HG03095 (cell line): ENCODE measurements at regions not wholly inside any gene's neighbourhood (a gene's known extent, or its start where the extent isn't known, plus 50 kb on each side); places are given as distances from the start of the nearest gene placed in this dataset.

ENCODE experiments used
- ATAC-seq: cut with Tn5 transposase; IDR thresholded peaks from one replicate; pipeline ENCODE4 v1.9.1; 2021; ENCODE audit warnings: moderate library complexity; ENCODE audit not compliant: unreplicated experiment

DNA sequence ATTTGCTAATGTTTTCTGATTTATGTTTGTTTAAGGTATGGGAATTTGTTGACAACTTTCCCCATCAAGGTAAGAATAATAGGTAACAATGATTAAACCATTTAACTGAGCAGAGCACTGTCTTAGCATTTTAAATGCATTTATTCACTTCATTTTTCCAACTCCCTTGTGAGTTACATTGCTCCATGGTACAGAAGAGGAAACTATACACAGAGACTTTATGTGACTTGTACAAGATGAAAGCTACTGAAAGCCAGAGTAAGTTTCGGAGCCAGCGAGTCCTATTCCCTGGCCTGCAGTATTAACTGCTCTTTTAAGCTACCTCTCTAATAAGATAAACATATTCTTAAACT is 708.8 kb downstream of the HDGFL1 start:
- ATAC-seq = no peak

DNA sequence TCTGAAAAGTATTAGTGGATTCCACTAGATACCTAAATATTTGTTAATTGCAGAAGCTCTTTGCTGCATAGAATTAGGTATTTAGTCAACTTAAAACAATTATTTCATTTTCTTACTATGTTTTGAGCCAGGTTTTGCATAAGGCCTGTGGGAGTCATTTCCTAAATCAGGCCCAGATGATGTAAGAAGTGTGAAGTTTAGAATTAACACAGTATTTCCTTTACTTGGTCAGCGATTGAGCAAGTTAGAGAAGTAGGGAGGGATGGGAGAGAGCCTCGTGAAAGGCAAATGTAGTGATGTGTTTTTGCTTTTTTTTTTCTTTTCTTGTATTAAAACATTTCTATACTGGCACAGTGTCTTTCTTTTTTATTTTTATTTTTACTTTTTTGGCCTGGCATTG is 711.1 kb downstream of the HDGFL1 start:
- ATAC-seq = no peak

DNA sequence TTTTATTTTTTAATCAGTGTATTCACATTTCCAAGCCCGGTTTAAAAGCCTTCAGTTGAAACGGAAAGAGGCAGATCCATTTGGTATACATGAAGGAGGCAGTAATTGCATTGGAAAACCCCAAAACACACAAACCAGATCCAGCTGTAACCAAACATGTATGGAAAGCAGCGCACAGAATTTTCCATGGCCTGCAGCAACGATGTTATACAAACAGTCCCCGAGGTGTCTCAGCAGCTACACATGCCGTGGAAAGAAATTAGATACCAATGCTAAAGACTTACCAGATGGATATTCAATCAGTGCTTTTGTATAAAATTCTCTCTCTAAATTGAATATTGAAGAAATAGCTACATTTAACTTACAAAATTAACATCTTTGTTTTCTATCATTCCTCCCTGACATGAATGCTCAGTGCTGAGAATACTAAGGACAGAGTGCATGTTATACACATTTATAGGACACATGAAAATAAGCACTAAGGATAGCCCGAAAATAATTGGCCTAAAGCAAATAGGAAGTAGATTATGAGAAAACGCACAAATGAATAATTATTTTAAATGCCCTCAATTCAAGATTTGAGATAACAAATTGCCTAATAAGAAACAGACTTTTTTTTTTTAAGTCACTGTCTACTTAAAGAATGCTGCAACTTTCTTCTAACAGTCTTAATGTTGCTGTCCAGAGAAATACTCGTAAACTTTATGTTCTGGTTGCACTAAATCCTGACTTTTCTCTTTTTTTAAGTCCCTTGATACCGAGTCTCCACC is 713.1 kb downstream of the HDGFL1 start:
- ATAC-seq = no peak

DNA sequence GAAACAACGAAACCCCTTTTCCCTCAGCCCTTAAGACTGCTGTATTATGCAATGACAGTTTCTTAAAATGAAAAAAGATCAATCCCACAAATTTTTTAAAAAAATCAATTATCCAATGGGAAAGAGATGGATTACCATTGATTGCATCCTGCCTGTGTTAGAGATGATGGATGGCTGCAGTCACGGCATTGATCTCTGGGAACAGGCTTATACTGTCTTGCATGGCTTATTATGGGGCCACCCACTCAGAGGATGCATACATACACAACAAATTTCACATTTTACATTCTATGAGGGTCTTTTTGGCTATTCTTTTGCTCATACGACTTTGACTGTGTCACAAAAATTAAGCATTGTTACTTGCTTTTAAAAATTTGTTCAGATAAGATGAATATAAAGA is 724.3 kb downstream of the HDGFL1 start:
- ATAC-seq = no peak

DNA sequence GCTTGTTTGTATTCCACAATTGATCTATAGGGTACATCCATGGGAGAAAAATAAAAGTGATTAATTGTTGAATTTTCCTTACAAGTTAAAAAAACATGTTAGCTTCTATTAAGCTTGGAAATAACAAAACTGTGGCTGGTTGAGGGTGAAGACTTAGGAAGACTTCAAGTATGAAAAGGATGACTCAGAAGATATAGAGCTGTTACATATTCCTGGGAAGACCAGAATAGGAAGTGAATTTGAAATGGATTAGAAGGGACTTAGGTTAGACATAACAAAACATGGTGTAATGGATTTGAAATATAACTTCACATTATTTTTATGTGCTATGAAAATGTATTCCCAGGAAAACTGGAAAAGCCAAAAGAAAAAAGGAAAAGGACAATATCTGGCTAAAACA is 732.2 kb downstream of the HDGFL1 start:
- ATAC-seq = no peak

DNA sequence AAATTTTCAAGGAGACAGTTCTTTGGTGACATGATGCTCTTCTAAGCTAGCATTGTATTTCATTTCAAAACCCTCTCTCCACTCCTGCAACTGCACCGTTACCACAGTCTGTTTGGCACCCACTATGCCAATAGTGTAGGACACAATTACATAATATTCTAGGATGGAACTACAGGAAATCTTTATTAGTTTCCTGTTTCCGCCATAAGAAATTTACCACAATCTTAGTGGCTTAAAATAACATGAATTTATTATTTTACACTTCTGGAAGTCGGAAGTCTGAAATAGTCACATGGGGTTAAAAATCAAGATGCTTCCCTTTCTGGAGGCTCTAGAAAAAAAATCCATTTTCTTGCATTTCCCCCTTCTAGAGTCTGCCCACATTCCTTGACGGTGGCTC is 733.1 kb downstream of the HDGFL1 start:
- ATAC-seq = no peak

DNA sequence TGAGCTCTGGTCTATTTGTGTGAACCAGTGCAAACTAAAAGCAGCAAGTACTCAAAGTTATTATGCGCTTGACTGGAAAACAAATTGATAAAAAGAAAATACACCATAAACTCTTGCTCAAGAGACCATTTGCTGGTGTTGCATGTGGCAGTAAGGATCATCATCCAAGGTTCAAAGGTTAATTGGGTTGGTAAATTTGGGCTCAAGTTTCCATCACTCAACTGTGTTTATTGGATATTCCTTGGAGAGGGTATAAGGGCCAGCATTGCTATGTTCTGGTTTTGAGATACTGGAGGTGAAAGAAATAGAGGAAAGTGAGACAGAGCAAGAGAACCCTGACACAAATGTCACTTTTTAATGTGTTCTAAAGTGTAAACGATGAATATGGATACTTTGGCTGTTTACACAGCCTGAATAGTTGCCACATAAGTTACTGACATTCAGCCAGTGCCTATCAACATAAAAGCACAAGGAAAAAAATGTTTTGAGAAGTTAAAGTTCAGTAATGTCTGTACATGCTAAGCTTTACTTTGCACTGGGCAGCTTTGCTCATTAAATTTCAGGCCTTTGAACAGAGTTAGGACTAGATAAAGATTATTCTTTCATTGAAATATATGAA is 736.1 kb downstream of the HDGFL1 start:
- no peak for ATAC-seq

DNA sequence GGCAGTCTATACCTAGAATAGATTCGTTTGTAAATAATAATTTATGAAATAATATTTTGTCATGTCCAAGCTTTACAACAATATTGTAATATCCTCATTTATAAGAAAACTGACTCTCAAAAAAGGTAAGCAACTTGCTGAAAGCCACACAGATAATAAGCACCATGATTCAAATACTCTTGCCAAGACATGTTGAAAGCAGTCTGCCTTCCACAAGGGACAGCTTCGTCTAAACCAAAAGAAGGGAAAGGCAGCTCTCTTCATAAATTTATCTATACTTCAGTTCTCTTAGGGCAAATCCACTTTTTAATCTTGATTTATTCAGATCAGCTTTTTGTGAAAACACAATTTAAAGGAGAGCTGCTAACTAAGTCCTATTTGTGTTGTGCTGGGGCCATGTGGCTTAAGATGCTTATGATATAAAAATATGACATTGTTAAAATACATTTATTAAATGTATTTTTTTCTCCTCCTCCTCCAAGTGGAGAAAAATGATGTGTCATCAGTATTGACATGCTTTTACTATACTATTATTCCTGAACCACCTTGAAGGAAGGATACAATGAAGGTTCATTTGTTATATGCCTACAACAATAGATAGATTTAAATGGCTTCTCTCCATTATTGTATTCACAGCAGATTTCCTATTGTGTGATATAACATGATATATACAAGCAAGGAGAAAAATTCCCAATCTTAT is 737.0 kb downstream of the HDGFL1 start:
- ATAC-seq = no peak

DNA sequence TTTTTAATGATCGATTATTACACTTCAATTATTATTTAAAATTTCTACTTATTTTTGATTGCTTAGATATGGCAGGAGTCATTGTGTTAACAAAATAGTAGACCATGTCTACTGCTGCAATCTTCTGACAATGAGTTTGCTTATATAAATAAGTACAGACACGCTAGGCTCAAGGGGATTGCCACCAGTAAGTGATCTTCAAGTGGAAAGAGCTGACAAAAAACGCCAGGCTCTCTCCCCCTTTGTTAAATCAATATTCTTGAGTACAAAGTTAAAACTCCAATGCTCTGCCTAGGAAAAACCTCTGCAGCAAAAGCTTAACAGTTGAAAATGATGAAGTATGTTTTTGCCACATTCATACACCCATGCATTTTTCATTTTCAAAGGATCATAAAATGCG is 738.1 kb downstream of the HDGFL1 start:
- ATAC-seq = no peak

DNA sequence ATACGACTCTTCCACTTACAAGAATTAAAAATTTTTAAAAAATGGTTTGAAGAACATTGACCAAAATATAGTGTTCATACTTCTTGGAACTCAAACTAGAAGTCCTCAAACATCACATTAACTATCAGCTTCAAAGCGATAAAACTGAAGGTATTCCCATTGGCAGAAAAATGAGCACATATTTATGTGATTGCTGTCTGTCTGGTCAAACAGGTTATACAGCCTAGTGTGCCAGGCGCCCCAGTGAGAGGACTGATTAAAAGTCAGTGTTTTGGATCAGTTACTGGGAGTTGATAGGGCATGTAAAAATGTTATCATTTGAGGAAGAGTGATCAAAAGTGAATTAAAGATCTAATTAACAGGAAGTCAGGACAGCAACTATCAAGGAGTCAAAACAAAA is 738.8 kb downstream of the HDGFL1 start:
- no peak for ATAC-seq

DNA sequence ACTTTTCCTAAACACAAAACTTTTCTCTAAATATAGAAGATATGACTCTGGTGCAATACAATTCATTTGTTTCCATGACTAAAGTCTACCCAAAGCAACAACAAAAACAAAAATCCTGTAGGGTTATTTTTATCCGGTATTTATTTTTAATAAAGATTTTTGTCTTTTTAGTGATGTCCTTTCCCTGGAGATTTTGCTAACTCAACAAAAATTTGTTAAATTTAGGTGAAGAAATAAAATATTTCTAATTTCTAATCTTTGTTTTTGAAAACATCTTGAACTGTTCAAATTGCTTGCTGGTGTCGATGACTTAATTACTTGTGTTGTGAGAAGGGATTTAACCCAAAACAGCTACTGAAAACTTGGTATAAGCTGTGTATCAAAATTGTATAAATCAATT is 741.8 kb downstream of the HDGFL1 start:
- ATAC-seq = no peak

DNA sequence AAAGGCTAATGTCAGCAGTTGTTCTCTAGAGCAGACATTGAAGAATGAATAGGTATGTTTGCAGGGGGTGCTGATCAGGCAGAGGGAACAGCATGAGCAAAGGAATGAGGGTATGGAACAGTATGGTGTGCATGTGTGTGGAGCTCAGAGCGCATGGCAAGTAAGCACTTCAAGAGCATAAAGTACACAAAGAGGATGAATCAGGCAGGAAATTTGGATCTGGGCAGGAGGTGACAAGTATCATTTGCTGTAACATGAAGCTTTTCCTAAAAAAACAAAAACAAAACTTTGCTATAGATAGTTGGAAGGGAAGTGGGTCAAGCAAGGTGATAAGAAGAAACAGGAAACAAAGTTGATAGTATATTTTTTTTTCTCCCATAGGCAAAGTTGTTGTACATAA is 746.8 kb downstream of the HDGFL1 start:
- no peak for ATAC-seq

DNA sequence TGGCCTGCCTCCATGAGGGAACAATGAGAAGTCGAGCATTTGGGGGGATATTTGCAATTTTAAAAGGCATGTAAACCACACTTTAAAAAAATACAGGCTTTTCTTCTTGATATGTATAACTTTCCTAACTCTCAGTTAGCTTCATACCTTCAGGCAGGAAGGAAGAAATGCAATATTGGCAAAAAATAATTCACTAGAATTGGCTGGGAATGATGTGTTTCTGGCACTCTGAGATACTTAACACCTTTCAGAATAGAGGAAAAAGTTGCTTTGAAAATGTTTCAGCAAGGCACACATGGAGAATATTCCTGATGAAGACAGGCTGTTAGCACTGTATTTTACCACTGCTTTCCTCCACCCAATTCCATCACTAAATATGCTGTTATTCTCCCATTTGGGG is 747.6 kb downstream of the HDGFL1 start:
- no peak for ATAC-seq

DNA sequence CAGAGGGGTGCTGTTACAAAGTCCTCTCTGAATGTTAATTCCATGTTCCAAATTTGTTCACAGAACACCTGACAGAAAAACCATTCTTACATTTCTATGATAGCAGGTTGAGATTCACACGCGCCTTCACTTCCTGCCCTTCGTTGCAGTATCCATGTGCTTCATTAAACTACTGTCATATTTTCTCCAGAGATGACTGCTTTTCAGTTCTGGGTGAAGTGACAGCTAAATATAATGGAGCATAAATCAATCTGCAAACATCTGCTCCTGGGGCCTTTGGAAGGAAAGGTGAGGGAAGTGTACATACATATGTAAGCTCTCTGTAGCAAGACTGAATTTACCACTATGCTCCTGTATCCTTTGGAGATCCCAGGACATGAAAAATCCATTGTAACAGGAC is 750.2 kb downstream of the HDGFL1 start:
- ATAC-seq = no peak

DNA sequence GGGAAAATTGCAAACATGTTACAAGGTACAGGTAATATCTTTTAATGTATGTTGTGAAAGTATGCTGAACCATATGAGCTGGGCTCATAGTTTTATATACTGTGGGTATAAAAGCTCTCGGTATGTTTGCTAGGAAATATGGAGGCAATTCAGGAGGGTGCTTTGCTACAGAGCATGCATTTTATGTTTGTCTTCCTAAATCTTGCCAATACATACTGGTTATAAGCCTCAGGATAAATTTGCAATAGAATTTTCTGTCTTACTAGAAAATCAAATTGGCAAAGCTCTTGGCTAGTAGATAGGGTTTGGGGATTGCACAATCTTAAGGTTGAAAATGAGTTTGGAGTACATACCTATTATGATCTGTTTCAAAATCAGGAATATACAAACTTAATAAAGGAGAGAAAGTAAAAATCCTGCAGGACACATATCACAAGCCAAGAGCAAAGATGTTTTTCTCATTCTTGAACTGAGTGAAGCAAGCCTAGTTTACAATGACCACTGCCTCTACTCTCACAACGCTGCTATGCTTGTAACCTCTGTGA is 751.2 kb downstream of the HDGFL1 start:
- no peak for ATAC-seq

DNA sequence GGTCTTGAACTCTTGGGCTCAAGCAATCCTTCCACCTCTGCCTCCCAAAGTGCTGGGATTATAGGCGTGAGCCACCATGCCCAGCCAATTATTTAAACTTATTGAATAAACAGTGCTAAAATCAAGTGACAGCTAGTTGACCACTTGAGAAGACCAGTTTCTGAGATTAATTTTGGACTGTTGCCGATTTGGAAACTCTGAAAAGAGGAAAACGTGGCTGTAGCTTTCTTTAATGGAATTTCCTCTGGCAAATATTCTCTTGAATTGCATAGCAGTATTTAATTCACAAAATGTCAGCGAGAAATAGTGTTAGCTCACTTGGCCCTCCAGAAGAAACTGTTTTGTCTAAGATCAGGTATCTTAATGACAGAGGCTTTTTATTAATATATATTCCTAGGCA is 754.5 kb downstream of the HDGFL1 start:
- no peak for ATAC-seq

DNA sequence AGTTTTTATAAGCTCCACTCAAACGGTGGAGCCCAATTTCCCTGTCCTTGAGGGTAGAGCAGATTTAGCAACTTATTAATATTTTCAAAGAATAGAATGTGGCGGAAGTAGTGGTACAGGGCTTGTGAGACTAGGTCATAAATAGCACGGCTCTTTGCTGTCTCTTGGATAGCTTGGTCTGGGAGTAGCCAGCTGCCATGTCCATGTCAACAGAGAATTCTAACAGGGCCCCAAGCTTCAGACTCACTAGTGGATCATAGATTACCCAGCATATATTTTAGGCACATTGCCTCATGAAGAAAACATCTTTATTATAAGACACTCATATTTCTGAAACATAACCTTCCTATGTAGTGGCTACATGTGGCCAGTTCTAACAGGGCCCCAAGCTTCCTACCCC is 755.7 kb downstream of the HDGFL1 start:
- no peak for ATAC-seq

DNA sequence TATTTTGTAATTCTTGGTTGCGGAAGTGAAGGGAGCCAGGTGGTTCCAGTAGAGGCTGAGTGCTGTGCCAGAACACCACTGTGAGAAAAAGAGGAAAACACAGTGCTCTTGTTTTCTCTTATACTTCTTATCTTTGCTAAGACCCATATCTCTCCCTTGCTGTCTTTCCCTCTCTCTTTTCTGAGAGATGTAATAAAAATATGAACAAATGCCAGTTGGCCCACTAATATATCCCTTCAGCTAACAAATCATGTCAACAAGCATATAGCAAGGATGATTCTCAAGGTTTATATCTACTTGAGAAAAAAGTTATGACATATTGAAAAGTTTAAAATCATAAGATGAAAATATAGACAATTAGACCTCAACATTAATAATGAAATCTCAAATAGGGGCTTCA is 758.3 kb downstream of the HDGFL1 start:
- ATAC-seq = no peak

DNA sequence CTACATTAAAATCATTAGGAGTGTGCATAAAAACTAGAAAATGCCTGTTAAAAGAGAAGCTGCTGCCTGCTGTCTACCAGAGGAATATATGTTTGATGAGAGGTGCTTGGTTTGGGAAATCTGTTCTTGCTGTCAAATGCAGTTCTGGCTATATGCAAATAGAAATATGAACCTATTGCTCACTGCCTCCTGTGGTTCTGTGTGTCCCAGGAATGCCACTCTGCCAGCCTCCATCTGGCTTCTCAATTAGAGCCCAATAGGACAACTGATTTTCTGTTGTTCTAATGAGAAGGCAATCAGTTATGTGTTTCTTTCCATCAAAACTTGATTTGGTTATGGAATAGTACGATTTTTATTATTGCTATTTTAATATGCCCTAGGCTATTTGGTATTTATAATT is 759.7 kb downstream of the HDGFL1 start:
- no peak for ATAC-seq

DNA sequence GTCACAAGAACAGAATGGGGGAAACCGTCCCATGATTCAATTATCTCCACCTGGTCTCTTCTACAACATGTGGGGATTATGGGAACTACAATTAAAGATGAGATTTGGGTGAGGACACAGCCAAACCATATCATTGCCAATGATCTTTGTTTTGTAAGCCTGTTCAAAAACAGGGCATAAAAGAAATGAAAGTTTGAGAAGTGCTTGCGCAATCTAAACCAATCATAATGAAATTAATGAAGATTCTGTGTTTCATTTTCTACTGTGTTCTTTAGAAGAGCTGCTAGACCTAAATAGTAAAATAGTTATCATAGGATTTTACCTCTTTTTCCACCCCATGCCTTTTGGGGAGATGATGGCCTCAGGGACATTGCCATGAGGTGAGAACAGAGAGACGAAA is 761.3 kb downstream of the HDGFL1 start:
- ATAC-seq = no peak

DNA sequence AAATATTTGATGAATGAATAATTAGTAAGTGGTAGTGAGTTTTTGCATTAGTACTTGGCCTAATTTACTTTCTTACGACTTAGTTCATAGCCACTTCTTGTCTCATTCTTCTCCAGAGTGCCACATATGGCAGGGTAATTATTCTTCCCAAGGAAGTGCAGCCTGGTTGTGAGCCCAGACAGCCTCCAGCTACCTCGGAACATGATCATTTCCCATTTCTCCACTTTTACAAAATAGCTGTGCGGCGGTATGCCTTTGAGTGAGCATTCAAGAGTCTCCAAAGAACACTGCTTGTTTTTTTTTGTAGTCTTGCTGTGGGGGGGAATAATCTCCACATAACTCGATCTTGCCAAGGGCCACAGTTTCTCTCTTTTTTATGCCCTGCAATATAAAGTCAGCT is 765.0 kb downstream of the HDGFL1 start:
- ATAC-seq = no peak

DNA sequence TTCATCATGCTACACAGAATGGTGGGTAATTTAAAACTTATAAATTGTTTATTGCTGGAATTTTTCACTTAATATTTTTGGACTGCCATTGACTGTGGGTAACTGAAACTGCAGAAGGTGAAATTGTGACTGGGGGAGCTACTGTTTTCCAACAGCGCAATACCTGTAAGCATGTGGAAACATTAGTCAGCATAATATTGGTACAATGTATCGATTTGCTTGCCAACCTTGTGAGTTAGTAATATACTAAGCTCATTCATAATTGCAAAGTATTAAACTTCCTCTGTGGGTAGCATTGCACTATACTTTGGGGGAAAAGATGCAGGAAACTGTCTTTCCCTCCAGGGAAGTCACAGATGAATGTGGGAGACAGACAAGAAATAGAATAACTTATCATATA is 766.5 kb downstream of the HDGFL1 start:
- no peak for ATAC-seq
